HG02884 (cell line): ENCODE measurements at regions not wholly inside any gene's neighbourhood (a gene's known extent, or its start where the extent isn't known, plus 50 kb on each side); places are given as distances from the start of the nearest gene placed in this dataset.
"Not testable (repeated sequence)": the region's sequence is repeated elsewhere in the genome, so short reads cannot be mapped to it uniquely, and the experiment has no call there.

Source experiments
- ATAC-seq: cut with Tn5 transposase; IDR thresholded peaks from one replicate; pipeline ENCODE4 v1.9.1; 2021; ENCODE audit warnings: mild to moderate bottlenecking, moderate library complexity; ENCODE audit not compliant: unreplicated experiment

GRCh38 chr6:47405273-47405672, 72.3 kb upstream of the CD2AP start:
- ATAC-seq = no peak

GRCh38 chr6:47407300-47408281, 70.0 kb upstream of the CD2AP start:
- no peak for ATAC-seq

- peak; percentile 65 for ATAC-seq
Measured at GRCh38 chr6:47413752-47414422, 63.7 kb upstream of the CD2AP start.

GRCh38 chr6:47414423-47415167, 63.0 kb upstream of the CD2AP start:
- peak; percentile 58 for ATAC-seq

GRCh38 chr6:47416396-47417345, 60.9 kb upstream of the CD2AP start:
- no peak for ATAC-seq

- no peak for ATAC-seq
Measured at GRCh38 chr6:47419621-47420020, 58.0 kb upstream of the CD2AP start.

GRCh38 chr6:47420394-47421371, 56.9 kb upstream of the CD2AP start:
- ATAC-seq = no peak

- no peak for ATAC-seq
Measured at GRCh38 chr6:47423079-47423478, 54.5 kb upstream of the CD2AP start.

- no peak for ATAC-seq
Measured at GRCh38 chr6:47424436-47424836, 53.2 kb upstream of the CD2AP start.

GRCh38 chr6:47425724-47426123, 51.9 kb upstream of the CD2AP start:
- not testable (repeated sequence) for ATAC-seq

- no peak for ATAC-seq
Measured at GRCh38 chr6:47426524-47427302, 50.9 kb upstream of the CD2AP start.

- ATAC-seq = no peak
Measured at GRCh38 chr6:47427680-47428079, 49.9 kb upstream of the CD2AP start.
